ENCODE measurements at regions not wholly inside any gene's neighbourhood (a gene's known extent, or its start where the extent isn't known, plus 50 kb on each side); places are given as distances from the start of the nearest gene placed in this dataset.

DNA sequence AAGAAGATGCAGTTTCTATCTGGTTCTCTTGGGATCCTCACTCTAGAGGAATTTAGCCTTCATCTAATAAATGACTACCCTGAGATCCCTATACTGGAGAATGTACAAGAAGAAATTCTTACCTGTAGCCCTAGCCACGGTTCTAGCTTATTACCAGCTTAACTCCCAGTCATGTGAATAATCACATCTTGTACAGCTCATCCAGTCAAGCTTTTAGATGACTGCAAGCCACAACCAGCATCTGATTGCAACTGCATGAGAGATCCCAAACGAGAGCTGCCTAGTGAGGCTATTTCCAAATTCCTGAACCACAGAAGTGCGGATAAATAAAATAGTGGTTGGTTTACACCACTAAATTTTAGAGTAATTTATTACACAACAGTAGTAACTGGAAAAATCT, 196.0 kb upstream of the CPHXL start:
- H3K4me3 ChIP-seq = no peak overlapping the region
- H3K36me3 ChIP-seq (ENCODE audit: control insufficient read depth in 4 of 4, insufficient read depth in 4 of 4, low read length in 4 of 4) = no peaks in the 10 kb centered on the region
- DNase-seq = no peak
- H3K27me3 ChIP-seq (ENCODE audit: control insufficient read depth in 3 of 3, insufficient read depth in 3 of 3, low read length in 2 of 3) = no peaks in the 10 kb centered on the region
- no peak overlapping the region for H3K27ac ChIP-seq (ENCODE audit: low read depth in 1 of 2, low read length in 1 of 2)
- H3K9me3 ChIP-seq (ENCODE audit: control insufficient read depth in 4 of 4, insufficient read depth in 3 of 4, low read length in 3 of 4) = no peaks in the 10 kb centered on the region
- H3K4me1 ChIP-seq (ENCODE audit: control insufficient read depth in 5 of 5, insufficient read depth in 5 of 5, low read length in 5 of 5) = peaks cover 0 to 6% (median 0%) of the 10 kb centered on the region in 5 donors
- no peak for ATAC-seq (ENCODE audit: insufficient read depth, low FRiP score)
- no peak overlapping the region for H3K9ac ChIP-seq (ENCODE audit: insufficient read depth in 1 of 2, low read length in 2 of 2)
- TF ChIP-seq, protein P1, sequence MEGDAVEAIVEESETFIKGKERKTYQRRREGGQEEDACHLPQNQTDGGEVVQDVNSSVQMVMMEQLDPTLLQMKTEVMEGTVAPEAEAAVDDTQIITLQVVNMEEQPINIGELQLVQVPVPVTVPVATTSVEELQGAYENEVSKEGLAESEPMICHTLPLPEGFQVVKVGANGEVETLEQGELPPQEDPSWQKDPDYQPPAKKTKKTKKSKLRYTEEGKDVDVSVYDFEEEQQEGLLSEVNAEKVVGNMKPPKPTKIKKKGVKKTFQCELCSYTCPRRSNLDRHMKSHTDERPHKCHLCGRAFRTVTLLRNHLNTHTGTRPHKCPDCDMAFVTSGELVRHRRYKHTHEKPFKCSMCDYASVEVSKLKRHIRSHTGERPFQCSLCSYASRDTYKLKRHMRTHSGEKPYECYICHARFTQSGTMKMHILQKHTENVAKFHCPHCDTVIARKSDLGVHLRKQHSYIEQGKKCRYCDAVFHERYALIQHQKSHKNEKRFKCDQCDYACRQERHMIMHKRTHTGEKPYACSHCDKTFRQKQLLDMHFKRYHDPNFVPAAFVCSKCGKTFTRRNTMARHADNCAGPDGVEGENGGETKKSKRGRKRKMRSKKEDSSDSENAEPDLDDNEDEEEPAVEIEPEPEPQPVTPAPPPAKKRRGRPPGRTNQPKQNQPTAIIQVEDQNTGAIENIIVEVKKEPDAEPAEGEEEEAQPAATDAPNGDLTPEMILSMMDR (IDR thresholded peaks at IDR 0.05; ENCODE audit: control extremely low read depth, extremely low read depth) = no peak
- 78 to 79% methylated on average over 3 of the region's 3 CpGs for WGBS, 2 donors

DNA sequence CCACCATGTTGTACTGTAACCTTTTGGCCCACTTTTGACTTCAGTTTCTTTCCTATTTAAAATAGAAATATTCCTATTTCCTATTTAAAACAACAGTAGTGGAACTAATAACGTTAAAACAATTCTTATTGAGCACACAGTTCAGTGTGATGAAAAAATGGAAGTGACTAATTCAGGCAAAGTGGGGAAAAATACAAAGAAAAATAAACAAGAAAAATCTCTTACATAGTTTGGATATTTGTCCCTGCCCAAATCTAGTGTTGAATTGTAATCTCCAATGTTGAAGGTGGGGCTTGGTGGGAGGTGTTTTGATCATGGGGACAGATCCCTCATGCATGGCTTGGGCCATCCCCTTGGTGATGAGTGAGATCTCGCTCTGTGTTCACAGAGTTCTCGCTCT, 198.1 kb upstream of the CPHXL start:
- H3K36me3 ChIP-seq (ENCODE audit: control insufficient read depth in 4 of 4, insufficient read depth in 4 of 4, low read length in 4 of 4) = no peaks in the 10 kb centered on the region
- TF ChIP-seq, protein P1 (IDR thresholded peaks at IDR 0.05; ENCODE audit: control extremely low read depth, extremely low read depth) = no peak
- no peaks in the 10 kb centered on the region for H3K27me3 ChIP-seq (ENCODE audit: control insufficient read depth in 3 of 3, insufficient read depth in 3 of 3, low read length in 2 of 3)
- DNase-seq = no peak
- no peak overlapping the region for H3K4me3 ChIP-seq
- H3K27ac ChIP-seq (ENCODE audit: low read depth in 1 of 2, low read length in 1 of 2) = no peak overlapping the region
- 73 to 80% methylated on average over 3 of the region's 3 CpGs for WGBS, 2 donors
- no peak overlapping the region for H3K9ac ChIP-seq (ENCODE audit: insufficient read depth in 1 of 2, low read length in 2 of 2)
- no peak for ATAC-seq (ENCODE audit: insufficient read depth, low FRiP score)
- H3K4me1 ChIP-seq (ENCODE audit: control insufficient read depth in 5 of 5, insufficient read depth in 5 of 5, low read length in 5 of 5) = peaks cover 0 to 5% (median 0%) of the 10 kb centered on the region in 5 donors
- H3K9me3 ChIP-seq (ENCODE audit: control insufficient read depth in 4 of 4, insufficient read depth in 3 of 4, low read length in 3 of 4) = peaks cover 0 to 7% (median 0%) of the 10 kb centered on the region in 4 donors

DNA sequence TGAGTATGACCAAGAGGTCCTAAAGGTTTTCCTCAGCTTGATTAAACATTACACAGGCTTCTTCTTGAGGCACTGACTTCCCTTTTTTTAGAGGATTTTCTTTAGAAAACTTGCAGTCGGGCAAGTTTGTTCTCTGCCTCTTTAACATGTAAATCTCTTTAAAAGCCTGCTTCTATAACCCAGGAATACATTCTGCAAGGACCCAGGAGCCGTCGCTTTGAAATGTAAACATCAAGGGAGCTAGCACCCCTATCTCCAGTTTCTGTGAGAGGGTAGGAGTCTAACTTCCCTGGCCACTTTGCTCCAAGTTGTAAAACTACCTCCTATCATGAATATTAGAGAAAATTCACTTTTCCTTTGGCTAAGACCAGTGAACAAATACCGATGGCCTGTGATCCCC, 201.5 kb upstream of the CPHXL start:
- peaks cover 0 to 12% (median under 1%) of the 10 kb centered on the region in 4 donors for H3K9me3 ChIP-seq (ENCODE audit: control insufficient read depth in 4 of 4, insufficient read depth in 3 of 4, low read length in 3 of 4)
- no peak overlapping the region for H3K9ac ChIP-seq (ENCODE audit: insufficient read depth in 1 of 2, low read length in 2 of 2)
- 24% methylated on average over 4 of the region's 4 CpGs for WGBS, 2 donors
- H3K36me3 ChIP-seq (ENCODE audit: control insufficient read depth in 4 of 4, insufficient read depth in 4 of 4, low read length in 4 of 4) = no peaks in the 10 kb centered on the region
- no peak overlapping the region for H3K27ac ChIP-seq (ENCODE audit: low read depth in 1 of 2, low read length in 1 of 2)
- TF ChIP-seq, protein P1 (IDR thresholded peaks at IDR 0.05; ENCODE audit: control extremely low read depth, extremely low read depth) = no peak
- H3K27me3 ChIP-seq (ENCODE audit: control insufficient read depth in 3 of 3, insufficient read depth in 3 of 3, low read length in 2 of 3) = no peaks in the 10 kb centered on the region
- peak in 2 of 3 donors; percentile 32 to 55 for DNase-seq
- no peak overlapping the region for H3K4me3 ChIP-seq
- H3K4me1 ChIP-seq (ENCODE audit: control insufficient read depth in 5 of 5, insufficient read depth in 5 of 5, low read length in 5 of 5) = no peaks in the 10 kb centered on the region
- ATAC-seq (ENCODE audit: insufficient read depth, low FRiP score) = no peak

DNA sequence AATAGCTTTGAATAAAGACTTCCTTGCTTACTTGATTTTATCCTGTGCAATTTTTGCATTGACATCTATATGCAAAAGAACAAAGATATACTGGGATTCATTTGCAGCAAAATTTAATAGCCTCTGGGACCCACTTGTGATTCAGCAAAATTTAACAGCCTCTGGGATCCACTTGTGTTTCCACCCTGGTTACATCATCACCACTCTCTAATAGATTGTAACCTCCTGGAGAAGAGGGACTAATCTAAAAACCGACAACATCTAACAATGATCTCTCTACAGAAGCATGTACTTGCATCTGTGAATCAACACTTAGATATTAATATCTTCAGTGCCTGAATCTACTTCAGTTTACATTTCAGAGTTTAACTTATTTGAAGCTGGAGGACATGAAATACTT, 202.0 kb upstream of the CPHXL start:
- no peak overlapping the region for H3K27ac ChIP-seq (ENCODE audit: low read depth in 1 of 2, low read length in 1 of 2)
- no peaks in the 10 kb centered on the region for H3K27me3 ChIP-seq (ENCODE audit: control insufficient read depth in 3 of 3, insufficient read depth in 3 of 3, low read length in 2 of 3)
- no peaks in the 10 kb centered on the region for H3K36me3 ChIP-seq (ENCODE audit: control insufficient read depth in 4 of 4, insufficient read depth in 4 of 4, low read length in 4 of 4)
- ATAC-seq (ENCODE audit: insufficient read depth, low FRiP score) = no peak
- TF ChIP-seq, protein P1 (IDR thresholded peaks at IDR 0.05; ENCODE audit: control extremely low read depth, extremely low read depth) = no peak
- H3K9me3 ChIP-seq (ENCODE audit: control insufficient read depth in 4 of 4, insufficient read depth in 3 of 4, low read length in 3 of 4) = peaks cover 0 to 12% (median under 1%) of the 10 kb centered on the region in 4 donors
- WGBS, 2 donors = 48 to 56% methylated on average over 1 of the region's 1 CpG
- DNase-seq = no peak
- no peak overlapping the region for H3K4me3 ChIP-seq
- H3K9ac ChIP-seq (ENCODE audit: insufficient read depth in 1 of 2, low read length in 2 of 2) = no peak overlapping the region
- H3K4me1 ChIP-seq (ENCODE audit: control insufficient read depth in 5 of 5, insufficient read depth in 5 of 5, low read length in 5 of 5) = no peaks in the 10 kb centered on the region
